ENCODE measurements at regions not wholly inside any gene's neighbourhood (a gene's known extent, or its start where the extent isn't known, plus 50 kb on each side); places are given as distances from the start of the nearest gene placed in this dataset.
A peak's percentile ranks its signal among the peaks of the same experiment; 100 is the strongest.

- Histone ChIP-seq H3K4me2 (ENCODE audit: low read depth, low read length, poor library complexity, severe bottlenecking) (peak overlapping the region; percentile 9), H3K4me1 (ENCODE audit: insufficient read depth, low read length, poor library complexity, severe bottlenecking) (peaks cover 41% of the 10 kb centered on the region), H3K9me2 (replicated peaks; ENCODE audit: low read depth, low read length) (no peaks in the 10 kb centered on the region), H2AFZ (ENCODE audit: low read length) (peak overlapping the region; percentile 49), H3K9me3 (ENCODE audit: insufficient read depth, low read depth, low read length) (peaks cover 3% of the 10 kb centered on the region; the same call in 1 of the 2 replicates), H3K27me3 (ENCODE audit: insufficient read depth, low read length, poor library complexity, severe bottlenecking) (no peaks in the 10 kb centered on the region), H3K9ac (ENCODE audit: low read depth, low read length, poor library complexity, severe bottlenecking) (peak overlapping the region; percentile 9), H3K79me2 (ENCODE audit: insufficient read depth, low read length) (no peaks in the 10 kb centered on the region), H3K4me3 (ENCODE audit: low read length, poor library complexity, severe bottlenecking) (no peak overlapping the region), H3K36me3 (ENCODE audit: insufficient read depth, low read length) (no peaks in the 10 kb centered on the region), H4K20me1 (ENCODE audit: insufficient read depth, low read length, poor library complexity, severe bottlenecking) (no peaks in the 10 kb centered on the region), H3F3A (ENCODE audit: low read depth) (no peaks in the 10 kb centered on the region)
- TF ChIP-seq CTCF (conservative IDR thresholded peaks at IDR 0.05; ENCODE audit: low read length) (no peak), EZH2phosphoT487 (IDR thresholded peaks at IDR 0.05; ENCODE audit: borderline replicate concordance) (no peak)
These were observed 331.8 kb upstream of the TBL1XR1 start for GRCh38 chr3:177529071-177529550.

- H3K79me2 ChIP-seq (ENCODE audit: insufficient read depth, low read length): no peaks in the 10 kb centered on the region
- peaks cover 2% of the 10 kb centered on the region; the same call in 1 of the 2 replicates for H3K9me3 ChIP-seq (ENCODE audit: insufficient read depth, low read depth, low read length)
- no peak overlapping the region for H2AFZ ChIP-seq (ENCODE audit: low read length)
- H3K4me1 ChIP-seq (ENCODE audit: insufficient read depth, low read length, poor library complexity, severe bottlenecking): peaks cover 38% of the 10 kb centered on the region
- H3K4me3 ChIP-seq (ENCODE audit: low read length, poor library complexity, severe bottlenecking): no peak overlapping the region
- H3F3A ChIP-seq (ENCODE audit: low read depth): no peaks in the 10 kb centered on the region
- no peaks in the 10 kb centered on the region for H4K20me1 ChIP-seq (ENCODE audit: insufficient read depth, low read length, poor library complexity, severe bottlenecking)
- H3K9ac ChIP-seq (ENCODE audit: low read depth, low read length, poor library complexity, severe bottlenecking): no peak overlapping the region
- H3K9me2 ChIP-seq (replicated peaks; ENCODE audit: low read depth, low read length): no peaks in the 10 kb centered on the region
- no peak for TF ChIP-seq CTCF (conservative IDR thresholded peaks at IDR 0.05; ENCODE audit: low read length)
- no peak for TF ChIP-seq EZH2phosphoT487 (IDR thresholded peaks at IDR 0.05; ENCODE audit: borderline replicate concordance)
- H3K4me2 ChIP-seq (ENCODE audit: low read depth, low read length, poor library complexity, severe bottlenecking): no peak overlapping the region
- no peaks in the 10 kb centered on the region for H3K27me3 ChIP-seq (ENCODE audit: insufficient read depth, low read length, poor library complexity, severe bottlenecking)
- no peaks in the 10 kb centered on the region for H3K36me3 ChIP-seq (ENCODE audit: insufficient read depth, low read length)
These were observed 332.5 kb upstream of the TBL1XR1 start for GRCh38 chr3:177529716-177530335.

- Histone ChIP-seq H3K9me2 (replicated peaks; ENCODE audit: low read depth, low read length) (no peaks in the 10 kb centered on the region), H3K4me1 (ENCODE audit: insufficient read depth, low read length, poor library complexity, severe bottlenecking) (peaks cover 28% of the 10 kb centered on the region), H3K9ac (ENCODE audit: low read depth, low read length, poor library complexity, severe bottlenecking) (no peak overlapping the region), H2AFZ (ENCODE audit: low read length) (peak overlapping the region; percentile 33), H3K9me3 (ENCODE audit: insufficient read depth, low read depth, low read length) (no peaks in the 10 kb centered on the region), H3K36me3 (ENCODE audit: insufficient read depth, low read length) (no peaks in the 10 kb centered on the region), H3K79me2 (ENCODE audit: insufficient read depth, low read length) (no peaks in the 10 kb centered on the region), H3K4me3 (ENCODE audit: low read length, poor library complexity, severe bottlenecking) (no peak overlapping the region), H4K20me1 (ENCODE audit: insufficient read depth, low read length, poor library complexity, severe bottlenecking) (no peaks in the 10 kb centered on the region), H3K4me2 (ENCODE audit: low read depth, low read length, poor library complexity, severe bottlenecking) (no peak overlapping the region), H3F3A (ENCODE audit: low read depth) (no peaks in the 10 kb centered on the region), H3K27me3 (ENCODE audit: insufficient read depth, low read length, poor library complexity, severe bottlenecking) (no peaks in the 10 kb centered on the region)
- no peak for TF ChIP-seq CTCF (conservative IDR thresholded peaks at IDR 0.05; ENCODE audit: low read length)
- no peak for TF ChIP-seq EZH2phosphoT487 (IDR thresholded peaks at IDR 0.05; ENCODE audit: borderline replicate concordance)
These were observed 333.6 kb upstream of the TBL1XR1 start for GRCh38 chr3:177530908-177531307.

Data from Loucy (cell line).